Adrenal gland (tissue), 9 donors: ENCODE measurements at regions not wholly inside any gene's neighbourhood (a gene's known extent, or its start where the extent isn't known, plus 50 kb on each side); places are given as distances from the start of the nearest gene placed in this dataset.

Experiments used
- DNase-seq, 7 donors: peaks; one replicate each; pipeline ENCODE4 v3.0.0-alpha.2; 2019 to 2020
- H3K27ac ChIP-seq, 5 donors: fragments of 200-600 bp; sonication (generic) in 4 of 5; 1 replicate in 3 of 5; 2 replicates in 2 of 5; pipeline versions ENCODE4 v1.5.1 to v1.8.0; 2016 to 2020; ENCODE audit warnings: mild to moderate bottlenecking in 1 of 5
- H3K27me3 ChIP-seq: fragments of 200-600 bp; 2 replicates; pipeline ENCODE4 v1.8.0; 2021
- H3K36me3 ChIP-seq, 2 donors: fragments of 200-600 bp; replicated peaks in 1 of 2; 1 replicate in 1 of 2; 2 replicates in 1 of 2; pipeline versions ENCODE4 v1.5.1 to v1.8.0; 2018 to 2022
- H3K4me1 ChIP-seq, 2 donors: fragments of 200-600 bp; replicated peaks in 1 of 2; 1 replicate in 1 of 2; 2 replicates in 1 of 2; pipeline versions ENCODE4 v1.5.1 to v1.8.0; 2018 to 2021
- H3K4me3 ChIP-seq, 4 donors: fragments of 200-600 bp; sonication (generic) in 3 of 4; one replicate each; pipeline ENCODE4 v1.5.1; 2016 to 2018
- H3K9me3 ChIP-seq, 3 donors: fragments of 200-600 bp; sonication (generic) in 1 of 3; replicated peaks in 1 of 3; 1 replicate in 2 of 3; 2 replicates in 1 of 3; pipeline versions ENCODE4 v1.5.1 to v1.8.0; 2016 to 2021
- POLR2A ChIP-seq, 2 donors: fragments of 450-650 bp; IDR thresholded peaks; one replicate each; pipeline ENCODE4 v1.6.1; 2017; ENCODE audit warnings: antibody characterized with exemption in 2 of 2, mild to moderate bottlenecking in 2 of 2, moderate library complexity in 1 of 2
- WGBS, 4 donors: extraction: QIAGEN DNeasy Blood & Tissue Kit in 2 of 4; methylation state at CpG; one replicate each; pipeline versions ENCODE4 v1.1.5 to v1.1.7; 2013 to 2017; 5-methylcytosine and 5-hydroxymethylcytosine counted together
- intact Hi-C, 2 donors: fragments of 100-400 bp; cut with DNase I; formaldehyde crosslinking; loops; one replicate each; pipeline versions ENCODE4 v1.14.1 to v1.15.0; 2022 to 2023
- TF ChIP-seq, protein P1 (sequence below), 6 experiments: fragments of 450-650 bp in 4 of 6; fragments of 200-600 bp in 2 of 6; sonication (generic) in 1 of 6; IDR thresholded peaks; 1 replicate in 5 of 6; 2 replicates in 1 of 6; pipeline versions ENCODE4 v1.5.1 to v1.8.0; 2016 to 2021; ENCODE audit warnings: antibody characterized with exemption in 6 of 6, mild to moderate bottlenecking in 2 of 6, moderate library complexity in 1 of 6
- donor health status: healthy with polysubstance abuse.
- donor health status: Bipolar disorder and iron deficiency.
- donor health status: DM: yes; HTN: yes; CAD: no.
- donor health status: DM: no; HTN: no; CAD: no.
- donor health status: DM: no; HTN: no; CAD: no.

DNA sequence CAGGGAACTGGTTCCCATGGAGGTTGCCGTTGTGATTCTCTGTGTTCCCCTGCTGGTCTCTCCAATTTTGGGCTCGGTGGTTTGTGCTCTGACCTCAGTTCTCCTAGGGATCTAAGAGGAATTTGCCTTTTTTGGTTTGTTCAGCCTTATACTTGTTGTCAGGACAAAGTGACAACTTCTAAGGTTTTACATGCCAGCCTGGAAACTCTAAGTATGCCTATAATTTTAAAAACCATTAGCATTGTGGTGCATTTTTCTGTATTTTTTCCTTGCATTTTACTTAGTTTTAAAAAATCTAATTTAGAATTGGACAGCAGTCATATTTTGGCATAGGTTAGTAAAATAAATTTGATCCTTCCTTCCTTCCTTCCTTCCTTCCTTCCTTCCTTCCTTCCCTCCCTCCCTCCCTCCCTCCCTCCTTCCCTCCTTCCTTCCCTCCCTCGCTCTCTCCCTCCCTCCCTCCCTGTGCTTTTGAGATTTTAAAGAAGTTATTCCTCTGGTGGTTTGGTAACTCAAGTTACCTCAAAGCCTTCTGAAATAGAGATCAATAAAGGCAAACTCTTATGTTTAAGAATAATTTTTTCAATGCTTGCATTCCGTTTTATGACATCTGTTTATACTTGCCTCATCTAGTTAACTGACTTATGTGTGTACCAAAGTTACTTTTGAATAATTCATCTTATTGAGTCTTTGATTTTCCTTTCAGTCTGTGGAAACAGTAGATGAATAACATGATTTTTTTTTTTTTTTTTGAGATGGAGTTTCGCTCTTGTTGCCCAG is 141.3 kb upstream of the RGS17 start:
- Histone ChIP-seq H3K27me3 (no peaks in the 10 kb centered on the region), H3K27ac (no peak overlapping the region), H3K4me3 (no peak overlapping the region), H3K9me3 (no peaks in the 10 kb centered on the region), H3K4me1 (no peaks in the 10 kb centered on the region), H3K36me3 (no peaks in the 10 kb centered on the region)
- intact Hi-C loops: no loop called here
- DNase-seq: no peak
- 69 to 73% (median 71%) methylated on average over 5 of the region's 5 CpGs for WGBS, 4 donors
- no peak for TF ChIP-seq POLR2A (IDR thresholded peaks at IDR 0.05)
- TF ChIP-seq, protein P1, sequence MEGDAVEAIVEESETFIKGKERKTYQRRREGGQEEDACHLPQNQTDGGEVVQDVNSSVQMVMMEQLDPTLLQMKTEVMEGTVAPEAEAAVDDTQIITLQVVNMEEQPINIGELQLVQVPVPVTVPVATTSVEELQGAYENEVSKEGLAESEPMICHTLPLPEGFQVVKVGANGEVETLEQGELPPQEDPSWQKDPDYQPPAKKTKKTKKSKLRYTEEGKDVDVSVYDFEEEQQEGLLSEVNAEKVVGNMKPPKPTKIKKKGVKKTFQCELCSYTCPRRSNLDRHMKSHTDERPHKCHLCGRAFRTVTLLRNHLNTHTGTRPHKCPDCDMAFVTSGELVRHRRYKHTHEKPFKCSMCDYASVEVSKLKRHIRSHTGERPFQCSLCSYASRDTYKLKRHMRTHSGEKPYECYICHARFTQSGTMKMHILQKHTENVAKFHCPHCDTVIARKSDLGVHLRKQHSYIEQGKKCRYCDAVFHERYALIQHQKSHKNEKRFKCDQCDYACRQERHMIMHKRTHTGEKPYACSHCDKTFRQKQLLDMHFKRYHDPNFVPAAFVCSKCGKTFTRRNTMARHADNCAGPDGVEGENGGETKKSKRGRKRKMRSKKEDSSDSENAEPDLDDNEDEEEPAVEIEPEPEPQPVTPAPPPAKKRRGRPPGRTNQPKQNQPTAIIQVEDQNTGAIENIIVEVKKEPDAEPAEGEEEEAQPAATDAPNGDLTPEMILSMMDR (IDR thresholded peaks at IDR 0.05): no peak

DNA sequence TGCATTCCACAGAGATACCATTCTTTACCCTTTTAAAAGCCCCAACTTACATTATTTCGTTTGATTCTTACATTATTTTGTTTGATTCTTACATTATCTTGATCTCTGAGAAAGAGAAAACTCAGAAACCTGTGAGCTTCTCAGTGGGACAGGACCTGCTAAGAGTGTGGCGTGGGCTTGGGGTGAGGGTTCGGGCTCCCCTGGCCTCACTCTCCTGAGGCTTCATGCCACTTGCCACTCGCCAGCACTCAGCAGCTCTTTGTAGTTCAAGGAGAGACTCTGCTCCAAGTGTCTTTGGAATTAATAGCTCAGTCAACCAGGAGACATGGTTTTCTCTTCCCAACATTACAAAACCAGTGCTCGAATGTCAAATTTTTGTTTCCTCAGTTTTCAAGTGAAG is 132.4 kb upstream of the RGS17 start:
- no peaks in the 10 kb centered on the region for H3K4me1 ChIP-seq
- no peak for TF ChIP-seq POLR2A (IDR thresholded peaks at IDR 0.05)
- TF ChIP-seq, protein P1 (IDR thresholded peaks at IDR 0.05): no peak
- 61 to 71% (median 65%) methylated on average over 5 of the region's 5 CpGs for WGBS, 4 donors
- intact Hi-C loops: no loop called here
- no peak overlapping the region for H3K4me3 ChIP-seq
- H3K27ac ChIP-seq: no peak overlapping the region
- no peaks in the 10 kb centered on the region for H3K36me3 ChIP-seq
- no peaks in the 10 kb centered on the region for H3K27me3 ChIP-seq
- H3K9me3 ChIP-seq: no peaks in the 10 kb centered on the region
- no peak for DNase-seq

DNA sequence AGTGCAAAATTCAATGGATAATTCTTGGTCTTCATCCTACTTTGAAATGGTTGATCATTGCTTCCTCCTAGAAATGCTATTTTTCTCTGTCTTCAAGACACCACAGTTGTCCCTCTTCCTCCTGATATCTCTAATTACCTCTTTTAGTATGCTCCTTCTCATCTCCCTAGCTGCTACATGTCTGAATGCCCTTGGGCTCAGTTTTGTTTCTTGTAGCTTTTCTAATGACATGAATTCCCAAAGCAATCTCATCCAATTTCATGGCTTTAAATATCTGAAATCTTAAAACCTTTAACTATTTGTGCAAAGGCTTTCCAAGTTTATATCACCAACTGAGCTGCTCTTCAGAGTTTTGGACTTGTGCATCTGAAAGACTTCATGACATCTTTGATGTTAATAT is 120.2 kb upstream of the RGS17 start:
- intact Hi-C loops: no loop called here
- Histone ChIP-seq H3K27me3 (no peaks in the 10 kb centered on the region), H3K36me3 (no peaks in the 10 kb centered on the region), H3K4me1 (no peaks in the 10 kb centered on the region), H3K4me3 (no peak overlapping the region), H3K9me3 (no peaks in the 10 kb centered on the region), H3K27ac (no peak overlapping the region)
- no peak for DNase-seq
- TF ChIP-seq, protein P1 (IDR thresholded peaks at IDR 0.05): no peak
- TF ChIP-seq POLR2A (IDR thresholded peaks at IDR 0.05): no peak

DNA sequence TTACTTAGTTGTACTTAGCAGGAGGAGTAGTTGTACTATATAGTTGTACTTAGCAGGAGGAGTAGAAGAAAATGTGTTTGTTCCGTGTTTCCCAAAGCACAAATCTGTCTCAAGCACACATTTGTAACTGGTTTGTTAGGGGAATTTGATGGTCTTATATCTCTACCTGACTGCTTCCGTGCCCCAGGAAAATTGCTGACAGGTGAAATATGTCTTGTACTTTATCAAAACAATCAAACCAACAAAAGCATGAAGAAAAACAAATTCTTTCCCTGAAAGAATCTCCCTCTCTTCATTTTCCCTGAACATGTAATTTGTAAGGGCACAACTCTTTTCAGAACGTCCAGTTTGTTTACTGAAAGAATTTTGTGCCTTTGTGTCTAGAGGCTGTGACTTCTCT is 106.6 kb upstream of the RGS17 start:
- no peak for DNase-seq
- no peaks in the 10 kb centered on the region for H3K36me3 ChIP-seq
- no peak for TF ChIP-seq POLR2A (IDR thresholded peaks at IDR 0.05)
- TF ChIP-seq, protein P1 (IDR thresholded peaks at IDR 0.05): no peak
- WGBS, 4 donors: 37 to 54% (median 43%) methylated on average over 3 of the region's 3 CpGs
- H3K4me3 ChIP-seq: no peak overlapping the region
- H3K27ac ChIP-seq: no peak overlapping the region
- intact Hi-C loops: no loop called here
- no peaks in the 10 kb centered on the region for H3K9me3 ChIP-seq
- no peaks in the 10 kb centered on the region for H3K4me1 ChIP-seq
- H3K27me3 ChIP-seq: no peaks in the 10 kb centered on the region
